ENCODE measurements at regions not wholly inside any gene's neighbourhood (a gene's known extent, or its start where the extent isn't known, plus 50 kb on each side); places are given as distances from the start of the nearest gene placed in this dataset.

- TF ChIP-seq PATZ1 (CRISPR knock-in tag; IDR thresholded peaks at IDR 0.05; ENCODE audit: borderline replicate concordance) (no peak), RARB (CRISPR knock-in tag; IDR thresholded peaks at IDR 0.05) (no peak)
Measured at GRCh38 chr2:167861574-167862193, 385.7 kb downstream of the STK39 start (continued).

GRCh38 chr2:167860082-167860481 lies 387.3 kb downstream of the STK39 start:
- ATAC-seq: no peak
- TF ChIP-seq SNAI2 (CRISPR knock-in tag; IDR thresholded peaks at IDR 0.05) (no peak), GLIS3 (CRISPR knock-in tag; IDR thresholded peaks at IDR 0.05) (no peak), CREB5 (CRISPR knock-in tag; IDR thresholded peaks at IDR 0.05; ENCODE audit: low read depth) (no peak), CSDC2 (CRISPR knock-in tag; IDR thresholded peaks at IDR 0.05) (no peak), ESRRG (CRISPR knock-in tag; IDR thresholded peaks at IDR 0.05) (no peak), ARNTL (CRISPR knock-in tag; IDR thresholded peaks at IDR 0.05; ENCODE audit: borderline replicate concordance, low read depth) (no peak), PPARA (CRISPR knock-in tag; IDR thresholded peaks at IDR 0.05; ENCODE audit: borderline replicate concordance) (no peak)

GRCh38 chr2:167859676-167860075 lies 387.7 kb downstream of the STK39 start:
- ATAC-seq: no peak
- TF ChIP-seq OSR1 (CRISPR knock-in tag; IDR thresholded peaks at IDR 0.05) (no peak), ZNF8 (CRISPR knock-in tag; IDR thresholded peaks at IDR 0.05) (no peak), SNAI2 (CRISPR knock-in tag; IDR thresholded peaks at IDR 0.05) (no peak), ISL1 (CRISPR knock-in tag; IDR thresholded peaks at IDR 0.05) (no peak), ZNF70 (CRISPR knock-in tag; IDR thresholded peaks at IDR 0.05) (no peak), TOX (CRISPR knock-in tag; IDR thresholded peaks at IDR 0.05; ENCODE audit: borderline replicate concordance) (no peak), PPARA (CRISPR knock-in tag; IDR thresholded peaks at IDR 0.05; ENCODE audit: borderline replicate concordance) (no peak), TCF4 (CRISPR knock-in tag; IDR thresholded peaks at IDR 0.05; ENCODE audit: borderline replicate concordance) (no peak), ZC3H10 (CRISPR knock-in tag; IDR thresholded peaks at IDR 0.05) (no peak), GLIS3 (CRISPR knock-in tag; IDR thresholded peaks at IDR 0.05) (no peak), ZFP3 (CRISPR knock-in tag; IDR thresholded peaks at IDR 0.05) (no peak), CSDC2 (CRISPR knock-in tag; IDR thresholded peaks at IDR 0.05) (no peak), RARB (CRISPR knock-in tag; IDR thresholded peaks at IDR 0.05) (no peak), CREB5 (CRISPR knock-in tag; IDR thresholded peaks at IDR 0.05; ENCODE audit: low read depth) (no peak), ARNTL (CRISPR knock-in tag; IDR thresholded peaks at IDR 0.05; ENCODE audit: borderline replicate concordance, low read depth) (no peak), BACH2 (CRISPR knock-in tag; IDR thresholded peaks at IDR 0.05; ENCODE audit: borderline replicate concordance) (no peak), TSHZ2 (CRISPR knock-in tag; IDR thresholded peaks at IDR 0.05) (no peak), ZFP30 (CRISPR knock-in tag; IDR thresholded peaks at IDR 0.05) (no peak)

GRCh38 chr2:167858086-167858485 lies 389.3 kb downstream of the STK39 start:
- TF ChIP-seq CREB5 (CRISPR knock-in tag; IDR thresholded peaks at IDR 0.05; ENCODE audit: low read depth) (no peak), RARB (CRISPR knock-in tag; IDR thresholded peaks at IDR 0.05) (no peak)
- no peak for ATAC-seq

All from SK-N-SH treated with all-trans-retinoic acid at 6 μM for 48 hours (cell line).